Activated CD4-positive, alpha-beta T cell treated with anti-CD3 and anti-CD28 coated beads for 48 hours (primary cell): ENCODE measurements at regions not wholly inside any gene's neighbourhood (a gene's known extent, or its start where the extent isn't known, plus 50 kb on each side); places are given as distances from the start of the nearest gene placed in this dataset.

Experiments
- DNase-seq: peaks from one replicate; pipeline ENCODE4 v3.0.0-alpha.2; 2020

- DNase-seq = no peak
Observed at GRCh38 chr6:105509506-105510331, 106.8 kb upstream of the PREP start.

- DNase-seq = no peak
Observed at GRCh38 chr6:105507811-105508210, 104.9 kb upstream of the PREP start.

DNA sequence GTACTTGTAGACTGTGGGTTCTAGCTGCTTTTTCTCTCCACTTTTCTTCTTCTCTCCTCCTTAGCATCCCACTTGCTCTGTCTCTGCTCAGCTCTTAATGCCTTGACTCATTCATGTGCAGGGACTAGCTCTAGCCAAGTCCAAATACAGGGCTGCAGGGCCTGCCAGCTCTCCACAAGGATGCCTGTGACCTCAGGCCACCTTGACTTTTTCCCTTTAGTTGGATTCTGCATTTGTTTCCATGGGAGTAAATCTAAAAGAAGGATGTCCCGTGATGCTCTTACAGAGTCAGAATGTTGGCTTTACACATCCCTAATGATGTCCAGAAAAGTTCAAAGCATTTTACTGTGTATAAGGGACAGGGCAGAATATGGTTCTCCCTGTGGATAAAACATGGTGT, 101.8 kb upstream of the PREP start:
- DNase-seq = no peak

DNA sequence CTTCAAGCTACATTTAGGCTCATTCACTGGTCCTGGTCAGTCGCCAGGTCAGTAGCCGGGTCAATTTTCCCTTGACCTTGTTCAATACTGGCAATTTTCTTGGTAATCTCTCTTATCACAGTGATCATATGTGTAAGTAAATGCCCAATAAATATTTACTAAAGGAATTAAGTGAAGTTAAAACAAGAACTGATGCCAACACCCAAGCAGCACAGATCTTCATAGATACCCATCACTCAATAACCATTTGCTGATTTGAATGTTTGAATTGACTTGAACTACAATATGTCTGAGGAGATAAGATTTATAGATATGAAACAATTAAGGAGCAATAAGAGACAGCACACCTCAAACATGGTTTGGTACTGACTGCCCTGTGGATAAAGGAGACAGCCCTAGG, 100.8 kb upstream of the PREP start:
- DNase-seq = no peak

- no peak for DNase-seq
Observed at GRCh38 chr6:105501826-105502344, 99.0 kb upstream of the PREP start.

DNA sequence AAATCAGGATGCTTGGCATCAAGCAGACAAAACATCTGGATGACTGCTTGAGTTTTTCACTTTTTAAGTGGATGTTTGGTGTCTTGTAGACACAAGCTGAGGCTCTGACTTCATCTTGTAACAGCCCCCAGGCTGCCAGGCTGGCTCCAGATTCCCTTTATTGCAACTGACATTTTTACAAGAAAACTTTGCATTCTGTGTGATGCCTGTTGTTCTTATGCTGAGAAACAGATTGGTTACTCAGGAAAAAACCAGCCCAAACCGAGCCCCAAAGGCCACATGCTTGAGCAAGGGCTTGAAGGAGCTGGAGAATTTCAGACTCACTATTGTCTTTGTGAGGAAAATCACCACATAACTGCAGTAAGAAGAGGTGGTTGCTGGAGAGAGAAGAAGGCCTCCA, 98.4 kb upstream of the PREP start:
- no peak for DNase-seq

DNA sequence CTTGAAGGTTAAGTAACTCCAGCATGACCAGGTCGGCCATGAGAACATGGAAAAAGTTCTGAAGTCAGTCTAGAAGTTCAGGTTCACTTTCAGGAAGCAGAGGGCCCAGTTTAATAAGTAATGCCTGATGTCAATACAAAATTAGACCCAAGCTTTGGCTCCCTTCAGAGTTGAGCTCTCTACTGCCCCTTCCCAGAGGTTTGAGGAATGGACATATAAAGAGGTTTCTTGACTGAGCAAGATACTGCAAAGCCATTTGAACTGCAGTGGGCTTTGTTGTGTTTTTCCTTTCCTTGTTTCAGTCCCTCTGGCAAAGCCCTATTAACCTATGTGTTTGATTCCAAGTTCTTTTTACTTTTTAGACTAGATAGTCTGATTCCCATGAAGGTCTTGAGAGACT, 97.8 kb upstream of the PREP start:
- DNase-seq = no peak

DNA sequence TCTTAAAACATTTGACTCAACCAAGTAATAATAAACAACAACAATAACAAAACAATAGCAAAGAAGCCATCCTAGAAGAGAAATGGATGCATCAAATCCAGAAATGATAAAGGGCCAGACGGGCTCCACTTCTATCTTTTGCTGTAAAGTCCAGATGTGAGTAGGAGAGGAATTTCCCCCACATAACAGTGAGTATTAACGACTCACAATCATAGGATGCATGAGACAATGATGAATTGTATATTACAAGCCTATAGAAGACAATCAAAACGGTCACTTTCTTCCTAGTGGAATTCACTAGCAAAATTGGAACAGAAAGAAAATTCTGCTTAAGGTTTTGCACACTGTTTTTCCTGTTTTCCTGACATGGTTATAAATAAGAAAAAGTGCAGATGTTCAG, 97.0 kb upstream of the PREP start:
- DNase-seq = no peak

DNA sequence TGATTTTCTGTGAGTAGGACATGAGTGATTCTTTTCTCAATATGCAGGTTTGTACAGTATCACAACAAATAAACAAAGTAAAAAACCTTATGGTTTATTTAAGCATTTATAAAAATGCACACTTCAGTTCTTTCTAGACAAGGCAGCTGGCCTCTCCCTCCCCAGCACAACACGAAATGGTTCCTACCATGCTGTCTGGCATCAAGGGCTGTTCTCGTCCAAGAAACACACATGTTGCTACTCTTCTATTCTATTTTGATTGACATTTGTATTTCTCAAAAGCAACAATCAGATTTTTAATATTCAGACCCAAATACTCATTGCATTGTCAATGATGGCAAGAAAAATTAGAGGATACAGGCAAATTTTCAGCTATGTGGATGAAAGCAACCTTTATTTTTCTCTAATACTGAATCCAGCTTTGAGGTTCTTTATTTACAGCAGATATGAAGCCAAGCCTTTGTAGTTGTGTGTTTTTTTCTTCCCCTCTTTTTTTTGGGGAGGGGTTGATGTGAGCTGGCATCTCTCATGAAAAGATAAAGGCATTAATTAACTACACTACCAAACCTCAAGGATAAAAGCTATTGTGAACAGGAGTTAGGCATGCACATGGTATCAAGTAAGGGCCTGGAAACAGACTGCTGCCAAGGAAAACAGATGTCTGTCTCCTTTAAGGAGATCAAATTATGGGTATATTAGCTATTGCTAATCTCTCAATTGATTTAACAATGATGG, 96.4 kb upstream of the PREP start:
- DNase-seq = no peak

- no peak for DNase-seq
Observed at GRCh38 chr6:105497549-105497948, 94.7 kb upstream of the PREP start.

- no peak for DNase-seq
Observed at GRCh38 chr6:105495515-105495914, 92.6 kb upstream of the PREP start.

DNA sequence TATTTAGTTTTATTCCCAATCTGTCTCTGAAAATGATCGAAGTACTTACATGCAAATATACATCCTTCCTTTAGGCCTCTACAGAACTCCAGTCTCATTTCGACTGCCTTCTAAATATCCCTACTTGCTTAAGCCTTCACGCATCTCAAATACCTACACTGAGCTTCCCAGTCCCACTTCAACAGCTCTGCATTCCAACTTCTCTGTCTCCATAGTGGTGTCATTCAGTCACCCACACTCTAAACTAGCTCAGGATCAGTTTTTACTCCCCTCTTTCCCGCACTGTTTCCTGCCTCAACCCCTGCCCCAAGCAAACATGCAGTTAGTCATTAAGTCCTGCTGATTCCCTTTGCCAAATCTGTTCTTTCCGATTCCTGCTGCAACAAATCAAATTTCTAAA, 91.8 kb upstream of the PREP start:
- DNase-seq = no peak

DNA sequence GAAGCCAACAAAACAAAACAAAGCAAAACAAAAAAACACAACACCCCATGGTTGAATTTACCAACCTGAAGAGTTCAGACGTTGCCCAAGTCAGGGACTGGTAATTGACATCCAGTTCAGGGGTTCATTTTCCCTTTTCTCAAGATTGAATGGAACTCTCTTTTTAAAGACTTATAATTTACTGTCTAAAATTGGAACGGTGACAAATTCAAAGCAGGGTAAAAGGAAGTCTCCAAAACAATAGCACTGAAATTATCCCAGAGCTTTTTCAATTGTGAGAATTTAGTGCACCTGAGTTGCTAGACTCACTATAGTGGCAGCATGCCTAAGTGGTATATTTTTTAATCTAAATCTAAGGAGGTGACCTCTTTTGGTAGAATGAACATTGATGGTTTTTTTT, 90.9 kb upstream of the PREP start:
- no peak for DNase-seq

GRCh38 chr6:105492706-105493673, 90.1 kb upstream of the PREP start:
- no peak for DNase-seq

- no peak for DNase-seq
Observed at GRCh38 chr6:105489216-105489530, 86.3 kb upstream of the PREP start.

GRCh38 chr6:105488516-105489215, 85.8 kb upstream of the PREP start:
- no peak for DNase-seq

GRCh38 chr6:105487040-105487790, 84.3 kb upstream of the PREP start:
- DNase-seq = no peak

DNA sequence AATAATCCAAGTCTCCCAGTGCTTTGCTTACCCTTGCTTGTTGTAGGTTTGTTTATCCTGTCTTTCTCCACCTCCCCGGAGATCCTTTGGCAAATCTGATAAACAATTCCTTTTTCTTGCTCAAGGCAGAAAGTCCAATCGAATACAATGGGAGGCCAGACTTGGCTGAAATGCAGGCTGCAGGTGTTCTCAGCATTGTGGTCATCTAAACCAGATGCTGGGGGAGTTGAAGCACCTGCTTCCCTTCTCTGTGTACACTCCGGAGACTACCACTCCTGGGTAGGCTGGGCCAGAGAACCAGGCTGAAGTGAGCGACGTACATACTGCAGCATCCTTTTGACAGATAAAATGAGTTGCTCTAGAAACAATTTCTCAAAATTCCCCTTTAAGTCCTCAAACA, 82.6 kb upstream of the PREP start:
- DNase-seq = no peak

- no peak for DNase-seq
Observed at GRCh38 chr6:105484238-105485161, 81.6 kb upstream of the PREP start.

DNA sequence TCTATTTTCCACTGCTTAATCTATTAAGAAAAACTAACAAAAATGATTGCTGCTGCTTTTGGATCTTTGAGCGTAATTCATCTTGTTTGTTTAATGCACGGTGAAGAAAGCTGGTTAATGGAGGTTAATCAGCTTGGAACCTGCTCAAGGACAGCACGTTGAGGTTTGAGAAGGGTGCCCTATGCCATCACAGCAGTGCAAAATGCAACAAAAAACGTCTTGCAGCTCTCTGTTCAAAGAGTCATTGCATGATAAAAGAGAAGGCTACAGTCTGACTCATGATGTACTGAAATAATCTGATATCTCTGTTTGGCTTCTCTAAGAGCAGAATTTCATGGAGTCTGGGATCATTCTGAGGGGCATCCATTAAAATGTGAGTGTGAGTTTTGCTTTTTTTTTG, 80.6 kb upstream of the PREP start:
- DNase-seq = no peak

- no peak for DNase-seq
Observed at GRCh38 chr6:105482921-105483320, 80.0 kb upstream of the PREP start.
